ENCODE measurements at regions not wholly inside any gene's neighbourhood (a gene's known extent, or its start where the extent isn't known, plus 50 kb on each side); places are given as distances from the start of the nearest gene placed in this dataset.

GRCh38 chr7:13715534-13715933, 273.9 kb downstream of the ETV1 start:
- Mint-ChIP-seq H3K27me3 (no peaks in the 10 kb centered on the region), H3K4me1 (no peaks in the 10 kb centered on the region), H3K27ac (no peak overlapping the region), H3K4me3 (no peak overlapping the region), H3K9me3 (peaks cover 0 to 14% (median 6%) of the 10 kb centered on the region in 11 donors), H3K36me3 (no peaks in the 10 kb centered on the region)
- no peak overlapping the region for H3K4me3 ChIP-seq (ENCODE audit: low read length)
- ATAC-seq (no peak), DNase-seq (no peak)
- ChIA-PET POLR2A (no interaction called here), CTCF (no interaction called here)
- H3K27ac ChIP-seq (ENCODE audit: low read depth, low read length): no peak overlapping the region
- no peaks in the 10 kb centered on the region for H3K9me3 ChIP-seq (ENCODE audit: control insufficient read depth in 2 of 3, low read length in 3 of 3)
- intact Hi-C loops (cut with micrococcal nuclease): no loop called here
- H3K36me3 ChIP-seq (ENCODE audit: control insufficient read depth in 2 of 3, insufficient read depth in 3 of 3, low read length in 3 of 3): no peaks in the 10 kb centered on the region
- no peaks in the 10 kb centered on the region for H3K27me3 ChIP-seq (ENCODE audit: control insufficient read depth in 2 of 2, insufficient read depth in 2 of 2, low read length in 2 of 2)
- H3K4me1 ChIP-seq (ENCODE audit: control insufficient read depth in 2 of 2, insufficient read depth in 2 of 2, low read length in 2 of 2): no peaks in the 10 kb centered on the region

- intact Hi-C loops (cut with micrococcal nuclease): no loop called here
- no peaks in the 10 kb centered on the region for H3K4me1 ChIP-seq (ENCODE audit: control insufficient read depth in 2 of 2, insufficient read depth in 2 of 2, low read length in 2 of 2)
- Mint-ChIP-seq H3K36me3 (no peaks in the 10 kb centered on the region), H3K9me3 (peaks cover 0 to 13% (median 6%) of the 10 kb centered on the region in 11 donors), H3K27me3 (no peaks in the 10 kb centered on the region), H3K27ac (no peak overlapping the region), H3K4me3 (no peak overlapping the region), H3K4me1 (no peaks in the 10 kb centered on the region)
- ATAC-seq: no peak
- no peak overlapping the region for H3K4me3 ChIP-seq (ENCODE audit: low read length)
- no peak overlapping the region for H3K27ac ChIP-seq (ENCODE audit: low read depth, low read length)
- DNase-seq: no peak
- ChIA-PET POLR2A (no interaction called here), CTCF (interaction anchor here (0.7 kb wide), 1 partner anchor 690 kb away, joined by 3 read pairs; no protein-coding TSS in a partner anchor)
- H3K36me3 ChIP-seq (ENCODE audit: control insufficient read depth in 2 of 3, insufficient read depth in 3 of 3, low read length in 3 of 3): no peaks in the 10 kb centered on the region
- no peaks in the 10 kb centered on the region for H3K9me3 ChIP-seq (ENCODE audit: control insufficient read depth in 2 of 3, low read length in 3 of 3)
- H3K27me3 ChIP-seq (ENCODE audit: control insufficient read depth in 2 of 2, insufficient read depth in 2 of 2, low read length in 2 of 2): no peaks in the 10 kb centered on the region
These were observed 272.4 kb downstream of the ETV1 start for GRCh38 chr7:13717031-13717430.

- no peak overlapping the region for H3K4me3 ChIP-seq (ENCODE audit: low read length)
- H3K27me3 Mint-ChIP-seq: no peaks in the 10 kb centered on the region
- ATAC-seq (no peak), DNase-seq (no peak)
- H3K27ac ChIP-seq (ENCODE audit: low read depth, low read length): no peak overlapping the region
- H3K36me3 Mint-ChIP-seq: no peaks in the 10 kb centered on the region
- H3K4me1 Mint-ChIP-seq: no peaks in the 10 kb centered on the region
- peaks cover 0 to 11% (median 0%) of the 10 kb centered on the region in 11 donors for H3K9me3 Mint-ChIP-seq
- no peak overlapping the region for H3K27ac Mint-ChIP-seq
- no peaks in the 10 kb centered on the region for H3K9me3 ChIP-seq (ENCODE audit: control insufficient read depth in 2 of 3, low read length in 3 of 3)
- no peaks in the 10 kb centered on the region for H3K36me3 ChIP-seq (ENCODE audit: control insufficient read depth in 2 of 3, insufficient read depth in 3 of 3, low read length in 3 of 3)
- no peaks in the 10 kb centered on the region for H3K27me3 ChIP-seq (ENCODE audit: control insufficient read depth in 2 of 2, insufficient read depth in 2 of 2, low read length in 2 of 2)
- CTCF ChIA-PET: no interaction called here
- no peak overlapping the region for H3K4me3 Mint-ChIP-seq
- POLR2A ChIA-PET: no interaction called here
- no peaks in the 10 kb centered on the region for H3K4me1 ChIP-seq (ENCODE audit: control insufficient read depth in 2 of 2, insufficient read depth in 2 of 2, low read length in 2 of 2)
- intact Hi-C loops (cut with micrococcal nuclease): loop anchor here in 1 of 2 donors (10.0 kb wide), 1 partner anchor 440 kb away; no protein-coding TSS in a partner anchor
These were observed 265.1 kb downstream of the ETV1 start for GRCh38 chr7:13724191-13724976.

- POLR2A ChIA-PET: no interaction called here
- no peak for ATAC-seq
- no peaks in the 10 kb centered on the region for H3K27me3 ChIP-seq (ENCODE audit: control insufficient read depth in 2 of 2, insufficient read depth in 2 of 2, low read length in 2 of 2)
- CTCF ChIA-PET: no interaction called here
- DNase-seq: no peak
- H3K27ac ChIP-seq (ENCODE audit: low read depth, low read length): no peak overlapping the region
- no peaks in the 10 kb centered on the region for H3K9me3 ChIP-seq (ENCODE audit: control insufficient read depth in 2 of 3, low read length in 3 of 3)
- no peaks in the 10 kb centered on the region for H3K36me3 Mint-ChIP-seq
- no peaks in the 10 kb centered on the region for H3K4me1 ChIP-seq (ENCODE audit: control insufficient read depth in 2 of 2, insufficient read depth in 2 of 2, low read length in 2 of 2)
- H3K9me3 Mint-ChIP-seq: peaks cover 0 to 11% (median 0%) of the 10 kb centered on the region in 11 donors
- H3K4me1 Mint-ChIP-seq: no peaks in the 10 kb centered on the region
- no peak overlapping the region for H3K4me3 Mint-ChIP-seq
- H3K4me3 ChIP-seq (ENCODE audit: low read length): no peak overlapping the region
- no peaks in the 10 kb centered on the region for H3K36me3 ChIP-seq (ENCODE audit: control insufficient read depth in 2 of 3, insufficient read depth in 3 of 3, low read length in 3 of 3)
- H3K27me3 Mint-ChIP-seq: no peaks in the 10 kb centered on the region
- intact Hi-C loops (cut with micrococcal nuclease): loop anchor here in 1 of 2 donors (5.0 to 10.0 kb wide), 2 partner anchors 440 to 1088 kb away; no protein-coding TSS in a partner anchor
- no peak overlapping the region for H3K27ac Mint-ChIP-seq
These were observed 264.4 kb downstream of the ETV1 start for GRCh38 chr7:13724977-13725566.

GRCh38 chr7:13725591-13725990, 263.9 kb downstream of the ETV1 start:
- Histone ChIP-seq H3K36me3 (ENCODE audit: control insufficient read depth in 2 of 3, insufficient read depth in 3 of 3, low read length in 3 of 3) (no peaks in the 10 kb centered on the region), H3K27me3 (ENCODE audit: control insufficient read depth in 2 of 2, insufficient read depth in 2 of 2, low read length in 2 of 2) (no peaks in the 10 kb centered on the region), H3K9me3 (ENCODE audit: control insufficient read depth in 2 of 3, low read length in 3 of 3) (no peaks in the 10 kb centered on the region), H3K27ac (ENCODE audit: low read depth, low read length) (no peak overlapping the region), H3K4me3 (ENCODE audit: low read length) (no peak overlapping the region), H3K4me1 (ENCODE audit: control insufficient read depth in 2 of 2, insufficient read depth in 2 of 2, low read length in 2 of 2) (no peaks in the 10 kb centered on the region)
- H3K27ac Mint-ChIP-seq: no peak overlapping the region
- no peak for DNase-seq
- H3K4me3 Mint-ChIP-seq: no peak overlapping the region
- H3K36me3 Mint-ChIP-seq: no peaks in the 10 kb centered on the region
- ChIA-PET POLR2A (no interaction called here), CTCF (no interaction called here)
- H3K9me3 Mint-ChIP-seq: peaks cover 0 to 11% (median 0%) of the 10 kb centered on the region in 11 donors
- H3K4me1 Mint-ChIP-seq: no peaks in the 10 kb centered on the region
- ATAC-seq: no peak
- intact Hi-C loops (cut with micrococcal nuclease): loop anchor here in 1 of 2 donors (5.0 to 10.0 kb wide), 2 partner anchors 441 to 1088 kb away; no protein-coding TSS in a partner anchor
- no peaks in the 10 kb centered on the region for H3K27me3 Mint-ChIP-seq

GRCh38 chr7:13727279-13727678, 262.2 kb downstream of the ETV1 start:
- Histone ChIP-seq H3K27ac (ENCODE audit: low read depth, low read length) (no peak overlapping the region), H3K36me3 (ENCODE audit: control insufficient read depth in 2 of 3, insufficient read depth in 3 of 3, low read length in 3 of 3) (no peaks in the 10 kb centered on the region), H3K27me3 (ENCODE audit: control insufficient read depth in 2 of 2, insufficient read depth in 2 of 2, low read length in 2 of 2) (no peaks in the 10 kb centered on the region), H3K4me1 (ENCODE audit: control insufficient read depth in 2 of 2, insufficient read depth in 2 of 2, low read length in 2 of 2) (no peaks in the 10 kb centered on the region), H3K9me3 (ENCODE audit: control insufficient read depth in 2 of 3, low read length in 3 of 3) (no peaks in the 10 kb centered on the region), H3K4me3 (ENCODE audit: low read length) (no peak overlapping the region)
- ChIA-PET CTCF (no interaction called here), POLR2A (no interaction called here)
- H3K36me3 Mint-ChIP-seq: no peaks in the 10 kb centered on the region
- H3K9me3 Mint-ChIP-seq: peaks cover 0 to 11% (median 0%) of the 10 kb centered on the region in 11 donors
- intact Hi-C loops (cut with micrococcal nuclease): loop anchor here in 1 of 2 donors (5.0 to 10.0 kb wide), 2 partner anchors 442 to 1090 kb away; no protein-coding TSS in a partner anchor
- H3K27ac Mint-ChIP-seq: no peak overlapping the region
- ATAC-seq: no peak
- no peaks in the 10 kb centered on the region for H3K4me1 Mint-ChIP-seq
- no peak for DNase-seq
- H3K27me3 Mint-ChIP-seq: no peaks in the 10 kb centered on the region
- no peak overlapping the region for H3K4me3 Mint-ChIP-seq
